PFSK-1 (cell line): ENCODE measurements at regions not wholly inside any gene's neighbourhood (a gene's known extent, or its start where the extent isn't known, plus 50 kb on each side); places are given as distances from the start of the nearest gene placed in this dataset.

Source experiments
- POLR2AphosphoS5 ChIP-seq: IDR thresholded peaks from 2 replicates; pipeline ENCODE4 v1.6.1; 2012; ENCODE audit warnings: low read depth, mild to moderate bottlenecking, control low read depth, low read length, moderate library complexity
- REST ChIP-seq, 2 experiments: IDR thresholded peaks; 2 replicates each; pipeline versions ENCODE4 v1.6.1 to v1.8.0; 2011 to 2012; ENCODE audit warnings: low read depth in 2 of 2, low read length in 2 of 2, control low read depth in 1 of 2, inconsistent platforms in 1 of 2, mild to moderate bottlenecking in 1 of 2, moderate library complexity in 1 of 2; ENCODE audit not compliant: insufficient read depth in 1 of 2
- SIN3A ChIP-seq: IDR thresholded peaks from 2 replicates; pipeline ENCODE4 v1.6.1; 2012; ENCODE audit warnings: mild to moderate bottlenecking, low read length, moderate library complexity, borderline replicate concordance; ENCODE audit not compliant: insufficient read depth

DNA sequence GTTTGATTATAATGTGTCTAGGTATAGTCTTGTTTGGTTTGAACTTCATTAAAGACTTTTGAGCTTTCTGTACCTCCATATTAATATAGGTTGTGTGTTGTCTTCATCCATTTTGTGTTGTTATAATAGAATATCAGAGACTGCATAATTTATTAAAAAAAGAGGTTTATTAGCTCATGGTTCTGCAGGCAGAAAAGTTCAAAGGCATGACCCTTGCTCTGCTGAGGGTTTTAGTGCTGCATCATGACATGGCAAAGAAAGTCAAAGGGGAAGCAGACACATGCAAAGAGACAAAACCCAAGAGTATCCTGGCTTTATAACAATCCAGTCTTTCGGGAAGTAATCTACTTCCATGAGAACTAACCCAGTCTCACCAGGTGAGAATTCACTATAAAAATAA lies 358.2 kb downstream of the EDEM1 start:
- TF ChIP-seq REST (IDR thresholded peaks at IDR 0.05; ENCODE audit: insufficient read depth in 1 of 2, low read depth in 2 of 2, low read length in 2 of 2) (no peak), POLR2AphosphoS5 (no peak), SIN3A (no peak)
